SW 1271 (cell line): ENCODE measurements at regions not wholly inside any gene's neighbourhood (a gene's known extent, or its start where the extent isn't known, plus 50 kb on each side); places are given as distances from the start of the nearest gene placed in this dataset.

Experiments
- DNase-seq, 2 experiments: peaks; one replicate each; lab custom pipeline; 2025; lab: John Stamatoyannopoulos, UW

DNA sequence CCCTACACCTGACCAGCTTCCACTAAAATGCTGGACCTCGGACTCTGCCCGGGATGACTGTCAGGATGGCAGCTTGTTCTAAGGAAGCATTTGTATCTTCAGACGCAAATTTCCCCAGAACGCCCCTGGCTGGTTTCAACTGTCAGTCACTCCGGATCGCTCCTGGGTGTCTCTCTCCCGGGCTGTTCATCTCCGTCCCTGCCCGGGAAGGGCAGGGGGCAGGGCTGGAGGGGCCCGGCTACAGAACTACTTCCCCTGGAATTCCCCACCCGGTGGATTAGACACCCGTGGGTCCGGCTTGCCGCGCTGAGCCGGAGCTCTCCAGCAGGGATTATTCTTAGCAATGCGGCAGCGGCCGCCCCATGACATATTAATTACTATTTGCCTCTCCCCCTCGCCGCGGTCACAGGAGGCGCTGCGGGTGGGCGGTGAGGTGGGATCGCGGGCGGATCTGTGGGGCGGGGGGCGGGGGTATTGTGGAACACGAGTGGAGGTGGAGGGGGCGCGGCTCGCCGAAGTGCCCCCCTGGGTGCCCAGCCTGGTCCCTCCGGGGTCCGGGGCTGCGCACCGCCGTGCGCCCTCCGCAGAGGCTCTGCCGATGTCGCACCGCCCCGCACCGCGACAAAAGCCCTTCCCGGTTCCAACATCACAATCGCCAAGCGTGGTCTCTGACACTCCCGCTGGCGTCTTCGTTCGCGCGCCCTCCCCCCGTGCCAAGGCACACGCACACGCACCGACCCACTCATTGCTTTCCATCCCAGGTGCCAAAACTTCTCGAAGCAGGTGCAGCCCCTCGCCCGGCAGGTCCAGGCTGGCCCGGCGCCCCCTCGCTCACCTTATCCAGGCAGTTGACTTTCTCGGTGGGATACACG is 276.1 kb upstream of the NEBL start:
- no peak for DNase-seq

DNA sequence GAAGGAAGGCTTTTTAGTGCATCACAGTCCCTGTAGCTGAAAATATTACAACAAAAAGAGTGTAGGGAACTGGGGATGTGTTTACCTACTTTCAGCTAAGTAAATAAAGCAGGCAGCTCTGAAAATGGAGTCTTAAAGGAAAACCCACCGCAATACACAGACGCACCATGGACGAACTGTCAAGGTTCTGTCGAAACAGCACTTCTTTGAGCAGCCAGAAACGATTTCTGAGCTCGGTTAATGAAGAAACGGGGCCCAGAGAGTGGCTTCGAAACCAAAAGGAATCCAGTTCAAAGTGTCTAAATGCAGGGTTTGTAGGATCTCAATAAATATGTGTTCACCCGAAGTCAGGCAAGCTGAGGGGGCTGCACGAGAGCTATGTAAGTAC is 275.4 kb upstream of the NEBL start:
- no peak for DNase-seq

DNA sequence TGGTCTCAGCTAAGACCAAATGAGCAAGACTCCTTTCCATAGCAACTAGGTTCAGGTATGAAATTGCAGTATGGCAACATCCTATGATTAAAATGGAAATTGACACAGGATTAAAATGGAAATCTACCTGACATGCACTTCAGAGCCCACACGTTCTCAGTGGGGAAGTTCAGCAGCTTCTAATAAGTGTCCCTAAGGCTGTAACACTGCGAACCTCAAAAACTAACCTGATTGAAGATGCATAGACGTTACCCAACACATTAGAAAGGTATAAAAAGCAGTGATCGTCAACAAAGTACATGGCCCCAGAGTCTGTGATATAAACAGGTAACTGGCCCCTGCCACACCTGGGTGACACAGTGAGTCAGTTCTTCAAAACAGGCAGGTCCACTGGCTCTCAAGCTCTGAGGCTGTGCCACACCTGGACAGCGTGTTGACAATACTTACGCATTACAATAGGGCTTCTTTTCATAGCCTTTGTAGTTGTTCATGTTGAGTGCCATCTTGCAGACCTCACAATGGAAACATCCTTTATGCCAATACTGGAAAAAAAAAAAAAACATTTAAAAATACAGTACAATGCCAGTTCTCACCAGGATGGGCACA is 274.9 kb upstream of the NEBL start:
- DNase-seq: no peak

DNA sequence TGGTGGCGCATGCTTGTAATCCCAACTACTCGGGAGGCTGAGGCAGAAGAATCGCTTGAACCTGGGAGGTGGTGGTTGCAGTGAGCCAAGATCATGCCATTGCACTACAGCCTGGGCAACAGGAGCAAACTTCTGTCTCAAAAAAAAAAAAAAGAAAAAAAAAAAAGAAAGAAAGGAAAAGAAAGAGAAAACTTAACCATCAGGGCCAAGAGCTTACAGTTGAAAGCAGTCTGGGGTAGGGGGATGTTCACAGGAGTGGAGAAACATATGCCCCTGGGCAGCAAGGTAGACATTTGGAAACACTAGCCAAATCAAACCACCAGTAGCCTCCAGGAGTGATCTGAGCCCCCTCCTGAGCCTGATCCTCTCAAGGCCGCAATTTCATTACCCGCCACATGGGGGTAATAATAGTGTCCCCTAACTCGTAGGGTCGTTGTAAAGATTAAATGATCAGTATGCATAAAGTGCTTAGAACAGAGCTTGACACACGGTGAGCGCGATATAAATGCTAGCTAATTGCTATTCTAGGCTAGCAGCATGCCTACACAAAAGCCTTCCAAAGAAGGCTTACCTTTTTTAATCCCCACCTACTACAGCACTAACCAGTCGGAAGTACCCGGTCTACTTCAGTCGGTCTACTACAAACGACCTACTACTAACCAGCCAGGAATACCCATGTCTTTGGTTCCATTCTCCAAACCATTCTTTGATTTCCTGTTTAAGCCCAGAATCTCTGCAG is 274.3 kb upstream of the NEBL start:
- DNase-seq: no peak

DNA sequence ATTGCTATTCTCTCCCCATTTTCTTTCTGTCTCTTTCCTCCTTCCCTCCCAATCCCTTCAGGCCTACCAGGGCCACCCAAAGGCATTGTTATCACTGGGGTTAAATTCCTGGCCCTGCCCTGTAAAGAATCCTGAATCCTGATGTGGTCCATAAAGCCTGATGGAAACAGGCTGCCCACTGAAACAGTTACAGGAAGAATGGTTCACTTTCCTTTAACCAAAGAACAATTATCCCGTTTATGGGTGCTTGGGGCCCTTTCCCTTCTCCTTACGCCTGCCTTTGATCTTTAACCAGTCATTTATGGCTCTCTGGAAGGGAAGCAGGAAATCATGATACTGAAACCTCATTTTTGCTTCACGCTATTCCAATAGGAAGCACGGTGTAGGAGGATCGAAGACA is 273.1 kb upstream of the NEBL start:
- no peak for DNase-seq

DNA sequence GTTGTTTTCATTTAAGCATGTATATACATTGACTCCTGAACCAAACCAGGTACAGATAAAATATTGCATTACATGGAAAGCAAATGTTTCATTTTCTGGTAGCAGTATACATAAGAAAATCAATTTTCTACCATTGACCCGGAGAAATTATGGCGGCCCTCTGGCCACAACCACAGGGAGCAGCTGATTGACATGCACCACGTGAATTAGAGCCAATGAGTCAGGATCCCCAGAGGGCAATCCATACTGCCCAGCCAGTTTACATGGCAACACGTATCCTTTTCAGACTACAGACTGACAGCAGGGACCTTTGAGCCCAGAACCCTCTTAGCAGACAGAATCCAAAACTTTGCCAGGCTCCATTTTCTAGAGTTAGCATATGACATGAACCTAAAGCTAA is 272.2 kb upstream of the NEBL start:
- DNase-seq: no peak

DNA sequence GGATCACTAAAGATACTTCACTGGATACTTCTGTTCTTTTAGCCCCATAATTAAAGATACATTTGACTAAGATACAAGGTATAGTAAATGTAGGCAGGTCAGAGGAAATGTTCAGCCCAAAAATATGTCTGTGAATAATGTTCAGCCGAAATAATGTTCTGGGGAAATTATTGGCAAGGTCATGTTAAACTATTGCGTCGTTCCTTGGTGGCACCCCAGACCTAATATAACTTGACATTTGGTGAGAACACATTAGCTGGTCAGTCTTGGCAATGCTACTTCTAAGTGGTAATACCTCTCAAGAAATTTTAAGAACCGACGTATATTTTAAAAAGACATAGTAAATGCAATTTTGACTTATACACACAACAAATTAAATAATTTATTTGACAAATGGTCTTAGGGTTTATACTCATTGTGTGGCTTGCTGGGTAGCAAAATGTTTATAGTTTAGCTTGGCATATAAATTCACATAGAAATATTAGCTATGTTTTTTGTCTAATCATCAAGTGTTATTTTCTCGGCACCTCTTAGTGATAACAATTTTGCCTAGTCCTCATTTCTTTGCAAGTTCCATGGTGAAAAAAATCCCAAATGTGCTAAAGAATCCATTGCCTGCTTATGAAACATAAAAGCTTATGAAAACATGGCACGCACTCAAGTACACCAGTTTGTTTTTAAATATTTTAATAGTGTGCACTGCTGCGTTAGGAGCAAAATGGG is 270.3 kb upstream of the NEBL start:
- no peak for DNase-seq

DNA sequence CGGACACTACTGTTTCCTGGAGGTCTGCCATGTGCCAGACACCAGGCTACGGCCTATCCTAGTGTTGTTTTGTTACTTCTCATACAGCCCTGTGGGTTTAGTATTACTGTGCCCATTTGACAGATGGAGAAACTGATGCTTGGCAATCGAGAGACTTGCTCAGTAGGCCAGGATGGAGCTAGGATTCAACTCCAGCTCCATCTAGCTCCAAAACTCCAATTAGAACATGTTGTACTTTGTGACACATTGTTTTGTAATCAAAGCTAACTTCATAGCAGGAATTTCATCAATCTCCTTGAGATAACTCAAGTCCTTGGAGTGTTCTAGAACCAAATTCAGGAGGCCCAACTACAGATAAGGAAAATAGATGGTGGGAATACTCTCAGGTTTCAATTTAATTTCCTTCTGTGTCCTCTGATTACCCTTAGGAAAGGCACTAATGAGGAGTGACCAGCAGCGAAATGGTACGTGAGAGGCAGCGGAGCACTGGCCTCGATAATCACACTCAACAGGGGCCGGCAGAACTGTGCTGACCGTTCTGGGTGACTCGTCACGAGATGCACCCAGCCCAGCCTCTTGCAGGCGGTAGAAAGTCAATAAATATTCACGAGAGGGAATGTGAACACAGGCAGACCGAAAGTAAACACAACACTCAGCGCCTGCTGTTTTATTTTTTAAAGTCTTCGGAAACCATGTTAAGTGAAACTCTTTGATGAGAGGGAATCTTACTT is 269.6 kb upstream of the NEBL start:
- no peak for DNase-seq

DNA sequence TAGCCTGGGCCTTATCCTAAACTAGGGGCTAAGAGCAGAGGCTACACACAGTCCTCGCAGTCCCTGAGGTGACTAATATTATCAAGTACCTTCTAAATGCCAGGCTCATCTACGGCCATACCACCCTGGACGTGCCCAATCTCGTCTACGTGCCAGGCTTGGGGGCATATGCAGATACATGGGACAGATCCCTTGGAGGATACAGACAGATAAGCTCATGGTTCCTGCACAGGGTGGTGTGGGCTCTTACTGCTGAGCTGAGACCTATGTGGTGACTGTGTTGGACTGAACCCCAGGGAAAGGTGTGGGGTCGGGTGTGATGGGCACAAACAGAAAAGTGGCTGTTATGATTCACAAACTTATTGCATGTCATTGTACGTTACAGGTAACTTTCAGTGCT is 268.4 kb upstream of the NEBL start:
- no peak for DNase-seq

DNA sequence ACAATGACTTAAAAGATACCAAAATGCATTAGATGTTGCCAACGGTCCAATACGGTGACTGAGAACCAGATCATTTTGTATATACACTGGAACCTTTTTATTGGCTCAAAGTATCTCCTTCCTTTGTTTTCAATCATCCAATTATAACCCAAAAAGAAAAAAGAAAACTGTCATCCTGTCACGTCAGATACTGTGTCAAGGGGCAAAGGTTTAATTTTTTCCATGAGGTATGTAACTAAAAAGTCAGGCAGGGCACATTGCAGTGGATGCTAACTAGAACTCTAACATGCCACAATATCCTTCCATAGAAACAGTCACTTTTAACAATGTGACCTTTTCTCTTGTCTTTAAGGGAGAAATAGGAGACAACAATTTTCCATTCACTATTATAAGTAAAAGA is 267.6 kb upstream of the NEBL start:
- no peak for DNase-seq

DNA sequence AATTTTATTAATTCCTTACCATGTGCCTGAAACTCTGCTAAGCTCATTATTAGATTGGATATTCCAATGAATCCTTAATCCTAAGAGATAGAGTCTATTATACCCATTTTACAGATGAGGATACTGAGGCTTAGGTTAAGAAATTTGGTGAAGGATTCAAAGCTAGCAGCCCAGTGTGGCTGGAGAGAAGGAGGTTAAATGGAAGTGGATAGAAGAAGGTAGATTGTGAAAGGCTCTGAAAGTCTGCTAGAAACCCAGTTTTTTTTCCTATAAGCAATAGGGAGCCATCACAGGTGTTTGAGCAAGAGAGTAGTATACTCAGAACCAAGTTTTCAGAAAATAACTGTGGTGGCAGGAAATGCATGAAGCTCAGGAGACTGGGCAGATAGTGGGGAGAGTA is 265.8 kb upstream of the NEBL start:
- no peak for DNase-seq

DNA sequence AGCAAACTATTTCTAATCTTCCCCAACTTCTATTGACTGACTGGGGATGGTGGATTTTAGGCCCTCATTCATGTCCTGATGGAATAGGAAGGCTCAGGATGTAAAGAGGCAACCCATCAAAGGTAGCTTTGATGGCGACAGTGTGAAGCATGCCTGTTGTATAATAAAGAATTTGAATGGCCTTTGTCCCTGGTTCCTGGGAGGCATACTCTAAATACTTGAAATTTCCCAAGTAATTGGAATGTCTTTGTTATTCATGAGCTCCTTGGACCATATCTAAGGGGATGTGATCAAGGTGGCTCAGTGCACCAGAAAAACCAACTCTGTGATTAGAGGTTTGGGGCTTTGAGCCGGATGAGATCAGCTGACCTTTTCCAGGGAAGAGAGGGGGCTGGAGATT is 264.5 kb upstream of the NEBL start:
- no peak for DNase-seq

DNA sequence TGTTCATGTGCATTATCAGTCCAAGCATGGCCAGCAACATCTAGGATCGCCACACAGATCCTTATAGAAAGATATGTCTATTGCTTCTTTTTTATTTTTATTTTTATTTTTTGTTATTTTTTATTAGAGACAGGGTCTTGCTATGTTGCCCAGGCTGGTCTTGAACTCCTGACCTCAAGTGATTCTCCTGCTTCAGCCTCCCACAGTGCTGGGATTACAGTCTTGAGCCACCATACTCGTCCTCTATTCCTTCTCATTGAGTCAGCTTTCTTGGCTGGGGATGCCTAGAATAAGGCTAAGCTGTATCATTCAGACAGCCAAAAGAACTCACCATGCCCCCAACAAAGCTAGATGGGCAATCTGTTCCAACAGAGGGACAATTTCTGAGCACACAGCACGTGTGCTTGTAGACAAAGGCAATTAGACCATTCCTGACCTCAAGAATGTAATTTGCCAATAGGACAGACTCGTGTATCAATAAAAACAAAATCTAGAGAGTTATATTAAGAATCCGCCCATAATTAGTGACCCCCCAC is 264.0 kb upstream of the NEBL start:
- no peak for DNase-seq

DNA sequence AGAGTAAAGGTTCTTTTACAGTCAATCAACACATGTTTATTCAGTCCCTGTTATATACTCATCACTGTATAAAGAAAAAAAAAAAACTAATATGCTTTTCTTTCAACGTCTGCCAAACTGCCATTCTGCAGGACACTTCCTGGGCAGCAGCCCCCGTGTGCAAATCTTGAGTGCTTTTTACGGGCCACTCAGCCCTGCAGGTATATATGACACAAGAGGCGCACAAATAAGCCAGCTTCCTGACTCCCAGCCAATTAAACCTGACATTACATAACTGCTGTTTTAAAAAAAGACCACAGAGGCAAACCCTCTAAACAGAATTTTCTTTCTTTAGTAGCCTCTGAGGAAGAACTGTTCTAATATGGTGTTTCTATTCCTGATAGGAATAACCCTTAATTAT is 263.0 kb upstream of the NEBL start:
- no peak for DNase-seq

DNA sequence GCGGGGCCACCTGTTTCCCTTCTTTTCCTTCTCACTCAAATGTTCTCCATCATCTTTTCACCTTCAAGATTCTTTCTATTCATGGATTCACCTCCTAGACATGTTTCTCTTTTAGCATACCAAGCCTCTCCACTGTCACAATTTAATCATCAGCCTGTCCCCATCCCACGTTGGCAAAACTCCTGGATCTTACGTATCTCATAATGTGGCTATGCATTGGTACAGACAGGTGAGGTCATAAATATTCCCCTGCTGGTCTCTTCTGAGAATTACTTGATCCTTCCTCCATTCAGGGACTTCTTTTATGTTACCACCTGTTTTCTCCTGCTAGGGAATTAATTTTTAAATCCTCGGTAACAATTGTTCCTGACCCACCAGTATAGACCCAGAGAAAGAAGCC is 262.6 kb upstream of the NEBL start:
- DNase-seq: no peak

DNA sequence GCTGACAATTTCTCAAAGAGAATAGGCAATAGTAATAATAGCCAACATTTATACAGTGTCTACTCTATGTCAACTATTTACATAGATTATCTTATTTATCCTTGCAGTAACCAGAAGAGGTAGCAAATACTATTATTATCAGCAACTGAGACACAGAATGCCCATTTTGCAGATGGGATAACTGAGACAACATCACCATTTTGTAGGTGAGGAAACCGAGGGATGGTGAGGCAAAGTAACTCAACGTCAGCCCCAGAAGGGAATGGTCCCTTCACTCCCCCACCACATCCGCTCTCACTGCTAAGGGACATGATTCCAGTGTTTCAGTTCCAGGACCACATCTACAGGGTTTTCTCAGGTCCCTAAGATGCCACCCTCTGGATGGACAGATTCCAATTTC is 261.2 kb upstream of the NEBL start:
- DNase-seq: no peak

DNA sequence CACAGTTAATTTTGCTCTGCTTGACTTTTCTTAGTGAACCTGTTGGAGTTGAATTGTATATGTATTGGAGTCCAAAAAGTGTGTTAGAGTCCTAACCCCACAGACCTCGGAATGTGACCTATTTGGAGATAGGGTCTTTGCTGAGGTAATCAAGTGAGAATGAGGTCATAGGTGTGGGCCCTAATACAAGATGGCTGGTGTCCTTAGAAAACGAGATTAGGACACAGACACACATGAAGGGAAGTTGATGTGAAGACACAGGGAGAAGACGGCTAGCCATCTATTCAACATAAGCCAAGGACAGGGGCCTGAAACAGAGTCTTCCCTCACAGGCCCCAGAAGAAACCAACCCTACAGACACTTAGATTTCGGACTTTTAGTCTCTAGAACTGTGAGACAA is 260.6 kb upstream of the NEBL start:
- DNase-seq: no peak

DNA sequence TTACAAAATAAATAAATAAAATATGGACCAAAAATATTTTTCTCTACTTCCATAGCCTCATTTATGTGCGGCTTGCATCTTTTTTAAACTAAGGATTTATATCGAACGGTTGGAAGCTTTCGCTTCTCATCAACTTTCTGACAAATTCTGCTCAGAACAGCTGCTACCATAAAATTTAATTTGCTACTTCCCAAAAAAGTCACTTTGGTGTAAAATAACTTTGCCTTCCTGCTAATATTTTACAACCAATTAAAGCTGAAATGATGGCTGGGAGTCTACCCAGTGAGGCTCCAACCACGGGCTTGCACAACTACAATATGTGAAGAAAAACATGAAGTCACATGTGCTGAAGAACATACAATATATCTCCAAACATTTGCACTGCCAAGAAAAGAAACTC is 253.1 kb upstream of the NEBL start:
- no peak for DNase-seq

DNA sequence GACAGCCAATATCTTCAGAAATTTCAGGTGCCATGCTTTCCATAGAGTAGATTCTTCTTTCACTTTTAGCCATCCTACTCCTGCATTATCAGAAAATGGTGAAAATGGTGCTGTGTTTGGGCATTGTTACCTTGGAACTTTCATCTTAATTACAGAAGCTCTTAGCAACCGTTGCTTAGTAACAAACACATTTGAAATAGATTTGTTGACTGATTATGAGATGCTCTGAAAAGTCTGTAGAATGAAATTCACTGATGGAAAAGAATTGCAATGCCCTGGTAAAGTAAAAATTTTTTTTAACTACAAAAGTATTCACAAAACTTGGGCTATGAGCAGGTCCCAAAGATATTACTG is 249.3 kb upstream of the NEBL start:
- no peak for DNase-seq

DNA sequence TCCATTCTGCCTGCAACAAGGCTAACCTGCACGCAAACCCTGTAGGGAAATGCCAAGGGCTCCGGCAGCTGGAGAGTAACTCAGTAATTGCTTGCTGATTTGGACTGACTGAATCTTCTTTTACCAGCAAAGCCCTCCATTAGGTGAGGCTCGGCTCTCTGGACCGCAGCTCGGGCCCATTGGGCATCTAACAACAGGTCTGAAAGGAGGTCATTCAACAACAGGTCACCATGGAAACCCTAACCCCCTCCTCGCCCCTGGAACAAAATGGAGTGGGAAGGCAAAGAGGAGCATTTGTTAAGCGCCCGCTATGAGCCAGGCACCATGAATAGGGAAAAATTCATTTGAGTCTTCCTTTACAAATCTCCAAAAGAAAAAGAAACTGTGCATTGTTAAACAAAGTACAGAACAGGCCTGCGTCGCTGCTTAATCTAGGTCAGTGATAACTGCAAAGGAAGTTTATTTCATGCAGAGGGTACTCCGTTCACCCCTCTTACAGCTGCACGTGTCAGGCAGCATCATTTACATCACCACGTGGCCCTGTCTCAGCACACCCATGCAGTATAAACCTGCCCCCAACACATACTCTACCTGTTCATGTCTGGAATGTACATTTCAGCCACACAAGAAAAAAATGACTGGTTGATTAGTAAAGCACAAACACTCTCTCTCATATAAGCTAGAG is 248.8 kb upstream of the NEBL start:
- no peak for DNase-seq

DNA sequence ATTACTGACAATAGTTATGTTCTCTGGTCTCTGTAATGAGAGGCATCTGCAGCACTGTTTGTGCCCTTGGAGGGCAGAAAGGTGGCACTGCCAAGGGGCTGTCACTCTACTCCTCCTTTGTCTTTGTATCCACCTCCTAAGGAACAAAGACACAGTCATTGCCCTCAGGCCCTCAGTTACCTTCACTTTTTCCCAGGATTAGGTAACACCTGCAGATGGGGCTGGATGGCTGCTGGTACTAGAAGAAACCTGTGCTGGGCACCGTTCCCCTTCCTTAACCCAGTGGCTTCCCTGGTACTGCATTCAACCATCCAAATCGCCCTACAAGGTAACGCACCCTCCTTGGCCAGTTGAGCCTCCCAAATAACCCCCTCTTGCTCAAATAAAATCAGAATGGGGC is 246.9 kb upstream of the NEBL start:
- no peak for DNase-seq
